ENCODE measurements at regions not wholly inside any gene's neighbourhood (a gene's known extent, or its start where the extent isn't known, plus 50 kb on each side); places are given as distances from the start of the nearest gene placed in this dataset.

- TF ChIP-seq CTCF (IDR thresholded peaks at IDR 0.05) (no peak), POLR2AphosphoS5 (IDR thresholded peaks at IDR 0.05) (no peak)
Observed at GRCh38 chr7:106600569-106601373, 60.2 kb downstream of the CCDC71L start.

Measured in breast epithelium (tissue), 3 donors.